Vagina (tissue), 2 donors: ENCODE measurements at regions not wholly inside any gene's neighbourhood (a gene's known extent, or its start where the extent isn't known, plus 50 kb on each side); places are given as distances from the start of the nearest gene placed in this dataset.

ENCODE experiments used
- CTCF ChIP-seq, 3 experiments: fragments of 450-650 bp in 2 of 3; fragments of 200-600 bp in 1 of 3; sonication (generic) in 1 of 3; IDR thresholded peaks; one replicate each; pipeline ENCODE4 v1.5.1; 2017 to 2019; ENCODE audit warnings: antibody characterized with exemption in 3 of 3, mild to moderate bottlenecking in 2 of 3, moderate library complexity in 2 of 3
- POLR2AphosphoS5 ChIP-seq, 2 donors: sonication (generic); formaldehyde crosslinking; IDR thresholded peaks; one replicate each; pipeline ENCODE4 v1.9.0; 2017; ENCODE audit warnings: antibody characterized with exemption in 2 of 2, mild to moderate bottlenecking in 2 of 2, low read depth in 1 of 2; ENCODE audit not compliant: insufficient read depth in 1 of 2

- TF ChIP-seq POLR2AphosphoS5 (IDR thresholded peaks at IDR 0.05; ENCODE audit: insufficient read depth in 1 of 2, low read depth in 1 of 2) (no peak), CTCF (IDR thresholded peaks at IDR 0.05) (no peak)
Measured at GRCh38 chr2:48902521-48902920, 147.0 kb upstream of the LHCGR start.
